Stimulated activated CD8-positive, alpha-beta memory T cell treated with anti-CD3 and anti-CD28 coated beads, Interleukin-7, amount 100 ng/mL, for 4 hours (primary cell): ENCODE measurements at regions not wholly inside any gene's neighbourhood (a gene's known extent, or its start where the extent isn't known, plus 50 kb on each side); places are given as distances from the start of the nearest gene placed in this dataset.
"Not testable (repeated sequence)": the region's sequence is repeated elsewhere in the genome, so short reads cannot be mapped to it uniquely, and the experiment has no call there.

Experiments used
- DNase-seq, 2 donors: peaks; one replicate each; pipeline ENCODE4 v3.0.0-alpha.2; 2020; ENCODE audit warnings: low read depth in 2 of 2

DNA sequence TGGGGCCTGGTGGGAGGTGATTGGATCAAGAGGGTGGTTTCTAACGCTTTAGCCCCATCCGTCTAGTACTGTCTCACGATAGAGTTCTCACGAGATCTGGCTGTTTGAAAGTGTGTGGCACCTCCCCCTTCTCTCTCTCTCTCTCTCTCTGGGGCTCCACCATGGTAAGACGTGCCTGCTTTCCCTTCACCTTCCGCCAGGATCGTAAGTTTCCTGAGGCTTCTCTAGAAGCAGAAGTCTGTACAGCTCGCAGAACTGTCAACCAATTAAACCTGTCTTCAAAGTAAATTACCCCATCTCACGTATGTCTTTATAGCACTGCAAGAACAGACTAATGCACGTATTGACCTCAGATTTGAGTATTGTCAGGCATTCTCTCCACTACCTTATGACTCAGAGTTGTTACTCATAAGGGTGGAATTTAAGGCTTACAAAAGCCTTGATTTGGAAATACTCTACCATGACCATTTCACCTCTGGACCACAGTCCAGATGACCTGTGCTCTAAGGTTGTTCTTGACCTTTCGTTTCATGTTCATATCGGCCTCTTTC lies 99.5 kb upstream of the AGAP1 start:
- DNase-seq, result no peak

DNA sequence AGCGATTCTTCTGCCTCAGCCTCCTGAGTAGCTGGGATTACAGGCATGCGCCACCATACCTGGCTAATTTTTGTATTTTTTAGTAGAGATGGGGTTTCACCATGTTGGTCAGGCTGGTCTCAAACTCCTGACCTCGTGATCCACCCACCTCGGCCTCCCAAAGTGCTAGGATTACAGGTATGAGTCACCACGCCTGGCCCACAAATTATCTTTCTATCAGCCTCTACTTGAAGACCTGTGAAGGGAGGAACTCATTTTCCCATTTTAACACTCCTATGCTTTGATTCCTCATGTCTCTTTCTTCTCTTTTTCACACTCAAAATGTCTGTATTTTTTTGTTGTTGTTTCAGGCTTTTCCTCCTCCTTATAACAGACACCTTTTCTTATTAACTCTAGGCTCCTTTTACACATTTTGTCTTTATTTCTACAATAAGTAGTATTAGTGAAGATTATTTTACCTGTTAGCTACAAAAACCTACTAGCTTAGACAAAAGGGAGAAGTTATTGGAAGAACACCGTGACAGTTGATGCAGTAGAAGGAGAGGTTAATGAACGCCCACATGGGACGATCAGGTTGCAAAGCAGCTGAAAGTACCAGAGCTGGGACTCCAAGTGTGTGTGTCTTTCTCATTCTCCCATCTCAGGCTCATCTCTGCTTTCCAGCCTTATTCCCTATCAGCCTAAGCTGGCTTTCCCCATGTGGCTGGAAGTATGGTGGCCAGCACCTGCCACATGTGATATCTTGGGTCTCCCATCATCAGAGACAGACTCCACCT lies 97.6 kb upstream of the AGAP1 start:
- DNase-seq, result no peak

DNA sequence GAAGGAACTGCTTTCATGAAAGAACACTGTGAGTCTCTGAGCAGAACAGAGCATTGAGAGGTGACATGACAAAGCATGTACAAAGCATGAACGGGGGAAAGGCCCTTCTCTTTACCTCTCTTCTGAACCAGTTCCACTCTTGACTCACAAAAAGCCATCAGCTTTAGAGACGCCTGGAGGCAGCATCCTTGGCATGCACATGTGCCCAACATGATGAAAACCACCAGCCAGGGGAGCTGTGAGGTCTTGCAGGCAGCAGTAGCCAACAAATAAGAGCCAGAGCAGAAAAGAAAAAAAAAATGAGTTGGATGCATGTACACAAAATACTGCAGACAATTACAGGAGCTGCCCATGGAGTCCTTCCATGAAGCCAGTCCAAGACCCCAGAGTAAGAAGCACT lies 95.5 kb upstream of the AGAP1 start:
- no peak for DNase-seq

DNA sequence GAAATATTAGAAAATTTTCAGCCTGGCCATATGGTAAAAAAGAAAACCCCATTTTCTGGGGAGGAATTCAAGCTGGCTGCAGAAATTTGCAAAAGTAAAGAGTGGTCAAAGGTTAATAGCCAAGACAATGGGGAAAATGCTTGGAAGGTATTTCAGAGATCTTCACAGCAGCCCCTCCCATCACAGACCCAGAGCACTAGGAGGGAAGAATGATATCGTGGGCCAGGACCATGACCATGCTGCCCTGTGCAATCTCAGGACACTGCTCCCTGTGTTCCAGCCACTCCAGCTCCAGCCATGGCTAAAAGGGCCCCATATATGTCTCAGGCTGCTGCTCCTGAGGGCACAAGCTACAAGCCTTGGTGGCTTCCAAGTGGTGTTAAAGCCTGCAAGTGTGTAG lies 93.9 kb upstream of the AGAP1 start:
- no peak for DNase-seq

DNA sequence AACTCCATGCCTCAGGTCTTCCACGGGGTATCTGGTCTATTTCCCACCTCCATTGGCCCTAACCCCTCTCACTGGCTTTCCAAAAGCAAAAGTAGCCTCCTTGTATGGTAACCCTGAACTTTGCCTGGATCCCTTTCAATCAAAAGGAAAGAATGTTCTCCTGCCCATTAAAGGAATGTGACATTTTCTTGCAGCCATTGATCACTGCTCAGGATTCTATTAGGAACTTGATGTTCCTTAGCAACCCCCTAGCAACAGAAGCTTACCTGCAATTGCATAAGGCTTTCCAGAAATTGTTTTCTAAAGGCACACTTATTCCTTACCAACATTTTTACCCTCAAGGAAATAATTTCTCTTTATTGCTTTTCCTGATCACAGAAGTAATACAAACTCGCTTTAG lies 91.4 kb upstream of the AGAP1 start:
- DNase-seq, result no peak

DNA sequence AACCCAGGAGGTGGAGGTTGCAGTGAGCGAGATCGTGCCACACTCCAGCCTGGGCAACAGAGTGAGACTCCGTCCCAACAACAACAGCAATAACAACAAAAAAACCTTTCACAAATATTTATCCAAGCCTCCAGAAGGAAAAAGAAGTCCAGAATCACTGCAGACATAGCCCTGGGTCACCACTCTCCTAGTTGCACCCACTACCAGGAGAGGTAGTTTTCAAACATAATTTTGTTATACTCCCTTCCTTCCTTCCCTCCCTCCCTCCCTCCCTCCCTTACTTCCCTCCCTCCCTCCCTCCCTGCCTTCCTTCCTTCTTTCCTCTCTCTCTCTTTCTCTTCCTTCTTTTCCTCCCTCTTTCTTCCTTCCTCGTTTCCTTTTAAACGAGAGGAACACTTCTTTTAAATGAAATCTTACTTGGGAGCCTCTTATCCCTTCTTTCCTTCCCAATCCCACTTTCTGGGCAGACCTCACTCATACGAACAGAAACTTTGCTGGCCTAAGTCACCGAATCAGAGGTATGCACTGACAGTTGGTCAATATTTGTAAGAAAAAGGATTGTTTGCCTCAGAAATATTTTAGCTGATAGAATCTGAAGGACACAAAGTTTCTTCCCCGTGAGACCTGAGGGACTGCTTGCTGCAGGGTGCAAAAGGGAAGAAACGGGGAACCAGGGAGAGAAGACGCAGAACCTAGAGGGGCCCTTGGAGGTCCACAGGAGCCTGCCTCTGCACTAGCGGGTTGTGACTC lies 88.1 kb upstream of the AGAP1 start:
- no peak for DNase-seq

DNA sequence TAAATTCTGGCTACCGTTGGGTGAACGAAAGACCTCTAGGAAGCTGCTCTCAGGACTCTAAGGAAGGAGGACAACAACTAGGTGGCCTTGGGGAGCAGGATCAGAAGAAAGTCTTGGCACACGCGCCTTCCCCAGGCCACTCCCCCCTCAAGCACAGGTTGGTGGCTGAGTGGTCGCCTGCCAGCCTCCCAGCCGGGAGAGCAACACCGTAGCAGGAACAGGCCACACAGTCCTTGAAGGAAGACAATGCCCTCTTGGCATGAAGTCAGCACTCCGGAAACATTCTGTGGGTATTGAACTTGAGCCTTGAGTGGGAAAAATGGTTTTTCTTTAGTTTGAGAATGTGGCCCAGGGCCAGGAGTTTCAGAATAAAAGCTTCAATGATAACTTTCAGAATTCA lies 87.4 kb upstream of the AGAP1 start:
- no peak for DNase-seq

DNA sequence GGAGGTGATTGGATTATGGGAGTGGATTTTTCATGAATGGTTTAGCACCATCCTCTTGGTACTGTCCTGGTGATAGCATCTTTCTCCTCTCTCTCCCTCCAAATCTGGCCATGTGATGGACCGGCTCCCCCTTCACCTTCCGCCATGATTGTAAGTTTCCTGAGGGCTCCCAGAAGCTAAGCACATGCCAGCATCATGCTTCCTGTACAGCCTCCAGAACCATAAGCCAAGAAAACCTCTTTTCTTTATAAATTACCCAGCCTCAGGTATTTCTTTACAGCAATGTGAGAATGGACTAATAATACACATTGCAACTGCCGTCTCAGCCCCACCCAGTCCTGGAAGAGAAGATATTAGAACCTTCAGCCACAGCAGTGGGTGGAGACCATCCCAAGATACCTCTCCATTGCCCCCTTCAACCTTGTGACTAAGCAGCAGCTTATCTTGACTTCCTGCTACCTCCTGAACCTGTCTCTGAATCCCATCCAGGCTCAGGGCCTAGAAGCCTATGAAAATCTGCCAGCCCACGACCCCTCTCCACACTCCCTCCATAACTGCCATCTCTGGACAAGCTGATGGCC lies 81.8 kb upstream of the AGAP1 start:
- DNase-seq, result no peak

DNA sequence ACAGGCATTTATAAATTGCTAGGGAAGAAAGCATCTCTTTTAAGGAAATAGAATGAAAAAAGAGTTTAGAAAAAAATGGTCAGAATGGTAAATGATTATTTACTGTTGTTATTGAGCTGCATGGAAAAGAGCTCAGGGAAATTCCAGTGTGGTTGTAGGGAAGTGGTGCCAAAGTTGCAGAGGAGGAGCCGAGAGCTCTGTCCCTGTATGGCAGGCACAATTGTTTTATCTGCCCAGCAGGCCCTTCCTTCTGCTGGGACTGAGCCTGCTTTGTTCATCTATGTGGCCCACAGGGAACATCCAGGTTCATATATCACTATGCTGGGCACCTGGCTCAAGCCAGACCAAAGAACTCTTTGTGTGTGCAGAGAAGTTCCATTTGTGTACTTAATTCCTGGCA lies 80.8 kb upstream of the AGAP1 start:
- DNase-seq, result no peak

DNA sequence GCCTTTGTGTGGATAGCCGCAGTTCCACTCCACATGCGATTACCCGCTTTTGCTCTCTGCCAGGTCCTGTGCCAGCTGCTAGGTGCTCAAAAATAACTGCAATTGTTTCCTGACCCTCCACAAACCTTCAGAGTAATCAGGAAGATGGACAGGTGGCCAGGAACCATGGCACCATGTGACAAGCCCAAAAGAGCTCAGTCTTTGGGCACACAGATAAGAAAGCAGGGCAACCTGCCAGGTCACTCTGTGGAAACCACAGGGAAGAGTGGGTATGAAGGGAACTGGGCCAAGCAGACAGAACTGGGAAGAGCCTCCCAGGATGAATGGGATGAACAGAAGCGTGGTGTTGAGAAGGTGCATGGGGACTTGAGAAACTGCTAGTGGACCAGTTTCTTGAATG lies 79.4 kb upstream of the AGAP1 start:
- no peak for DNase-seq

DNA sequence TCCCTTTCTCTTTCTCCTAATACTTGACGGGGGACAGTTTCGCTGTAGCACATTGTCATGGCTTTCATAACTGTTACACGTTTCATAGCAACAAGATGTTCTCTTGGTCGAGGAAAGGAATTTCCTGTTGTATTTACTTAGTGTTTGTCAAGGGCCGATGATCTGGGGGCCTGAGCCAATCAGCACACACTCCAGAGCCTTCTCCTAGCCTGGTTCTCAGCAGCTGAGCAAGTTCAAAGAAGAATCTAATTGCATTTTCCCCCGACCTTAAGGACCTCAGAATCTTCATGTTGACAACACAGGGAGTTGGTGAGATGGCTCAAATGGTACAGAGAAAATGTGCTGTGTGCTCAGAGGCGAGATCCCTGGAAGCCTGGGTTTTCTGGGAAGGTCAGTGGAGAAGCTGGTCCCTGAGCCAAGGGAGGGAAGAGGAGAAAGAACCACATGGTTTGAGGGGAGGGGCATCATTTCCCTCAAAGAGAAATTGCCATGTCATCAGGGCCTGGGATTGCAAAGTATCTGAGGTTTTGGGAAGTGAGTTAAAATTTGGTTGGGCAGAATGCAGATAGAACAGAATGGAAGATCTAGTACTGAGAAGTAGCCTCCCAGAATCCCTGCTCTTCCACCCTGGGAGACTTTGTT lies 76.9 kb upstream of the AGAP1 start:
- DNase-seq, result no peak

DNA sequence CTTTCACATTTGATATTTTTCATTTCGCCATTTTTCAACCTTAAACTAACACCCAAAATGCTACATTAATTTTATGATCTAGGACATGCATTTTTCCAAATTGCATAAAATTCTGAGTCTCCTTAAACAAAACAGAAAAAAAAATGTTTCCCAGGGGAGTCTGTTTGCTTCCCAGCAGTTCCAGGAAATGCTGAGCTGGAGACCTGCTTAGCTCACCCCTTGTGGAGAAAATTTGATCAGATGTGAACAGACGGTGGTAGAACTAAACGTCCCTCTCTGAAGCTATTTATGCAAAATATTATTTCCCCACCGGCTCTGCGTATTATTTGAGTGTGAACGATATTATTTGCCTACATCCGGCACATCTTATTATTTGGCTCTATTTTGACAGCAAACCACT lies 74.9 kb upstream of the AGAP1 start:
- no peak for DNase-seq

DNA sequence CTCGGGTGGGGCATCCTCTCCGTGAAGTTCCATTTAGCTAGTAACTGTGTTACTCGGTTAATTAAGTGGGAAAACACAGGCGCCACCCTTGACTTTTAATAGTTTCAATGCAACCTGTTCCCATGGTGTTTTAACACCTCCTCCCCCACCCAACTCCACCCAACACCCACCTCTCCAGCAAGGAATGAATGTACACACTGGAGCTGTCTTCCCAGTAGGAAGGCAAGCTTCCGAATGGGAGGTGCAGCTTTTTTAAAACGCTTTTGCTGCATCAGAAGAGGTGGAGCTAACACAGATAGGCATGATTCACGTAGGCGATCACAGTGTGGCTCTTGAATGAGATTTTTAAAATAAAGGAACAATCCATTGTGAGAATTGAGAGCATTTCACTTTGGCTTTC lies 73.8 kb upstream of the AGAP1 start:
- DNase-seq, result no peak

DNA sequence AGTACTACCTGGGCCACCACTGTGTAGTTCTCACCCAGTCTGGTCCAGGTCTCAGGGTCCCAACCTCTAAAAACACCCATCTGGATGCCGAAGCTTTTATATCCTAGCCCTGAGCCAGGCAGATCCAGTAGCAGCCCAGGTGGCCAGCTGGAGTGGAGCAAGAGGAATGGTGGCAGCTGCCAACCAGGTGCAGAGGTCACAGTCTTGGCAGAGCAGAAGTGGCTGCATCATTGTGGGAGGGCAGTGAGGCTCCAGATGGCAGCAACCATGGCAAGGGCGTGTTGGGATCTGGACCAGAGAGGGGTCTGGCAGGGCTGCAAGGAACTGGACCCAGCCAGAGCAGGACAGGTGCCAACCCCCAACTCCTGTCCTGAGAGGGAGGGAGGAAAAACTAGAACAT lies 72.2 kb upstream of the AGAP1 start:
- no peak for DNase-seq

DNA sequence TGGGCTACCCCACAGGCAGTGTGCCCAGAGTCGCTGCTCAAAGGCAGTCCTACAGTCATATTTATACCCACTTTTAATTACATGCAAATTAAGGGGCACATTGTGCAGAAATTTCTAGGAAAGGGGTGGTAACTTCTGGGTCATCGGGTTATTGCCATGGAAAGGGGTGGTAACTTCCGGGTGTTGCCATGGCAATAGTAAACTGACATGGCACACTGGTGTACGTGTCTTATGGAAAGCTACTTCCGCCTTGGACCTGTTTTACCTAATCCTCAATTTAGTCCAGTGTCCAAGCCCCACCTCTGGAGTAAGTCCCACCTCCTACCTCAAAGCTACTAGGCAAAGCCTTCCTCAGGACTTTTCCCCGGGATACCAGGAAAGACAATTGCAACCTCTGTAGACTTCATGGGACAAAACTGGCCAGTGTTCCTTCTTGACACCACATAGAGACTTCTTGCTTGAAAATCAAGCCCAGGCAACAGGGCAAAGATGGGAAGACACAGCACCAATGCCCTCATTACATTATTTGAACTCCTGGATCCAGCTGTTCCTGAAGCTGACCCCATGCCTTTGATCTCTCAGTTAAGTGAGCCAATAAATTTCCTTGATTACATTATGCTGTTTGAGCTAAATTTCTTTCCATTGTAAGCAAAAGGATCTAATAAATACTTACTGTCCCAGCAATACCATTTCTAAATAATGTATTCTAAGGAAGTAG lies 63.3 kb upstream of the AGAP1 start:
- DNase-seq, result no peak

DNA sequence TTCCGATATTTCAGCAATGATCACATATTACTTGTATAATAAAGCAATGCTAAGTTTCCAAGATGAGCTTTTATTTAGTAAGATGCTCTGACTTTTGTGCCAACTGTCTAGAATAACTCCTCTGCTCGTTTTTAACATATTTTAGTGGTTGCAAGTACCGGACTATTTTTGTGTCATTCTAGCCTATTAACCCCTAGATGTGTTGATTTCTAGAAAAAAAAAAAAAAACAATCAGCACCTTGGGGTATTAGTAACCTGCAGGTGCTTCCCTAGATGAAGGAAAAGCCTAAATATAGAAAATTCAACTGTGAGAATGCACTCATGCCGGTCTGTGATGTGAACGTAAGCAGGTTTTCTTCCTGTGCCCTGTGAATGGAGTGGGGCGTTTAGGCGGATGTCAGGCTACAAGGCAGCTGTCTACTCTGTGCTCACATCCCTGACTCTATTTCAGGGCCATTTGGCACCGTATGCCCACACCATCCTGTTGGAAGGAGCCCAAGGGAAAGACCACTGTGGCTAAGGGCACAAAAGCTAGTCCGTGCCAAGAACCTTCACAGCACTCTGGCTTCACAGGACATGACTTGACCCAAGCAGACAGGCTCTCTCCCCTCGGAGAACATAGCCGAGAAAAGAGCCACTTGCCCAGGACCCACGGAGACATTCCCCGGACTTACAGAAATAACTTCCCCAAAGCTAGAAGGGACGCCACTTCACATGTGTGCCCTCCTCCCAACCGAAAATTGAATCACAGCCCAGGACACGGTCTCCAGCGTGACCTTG lies 60.9 kb upstream of the AGAP1 start:
- no peak for DNase-seq

DNA sequence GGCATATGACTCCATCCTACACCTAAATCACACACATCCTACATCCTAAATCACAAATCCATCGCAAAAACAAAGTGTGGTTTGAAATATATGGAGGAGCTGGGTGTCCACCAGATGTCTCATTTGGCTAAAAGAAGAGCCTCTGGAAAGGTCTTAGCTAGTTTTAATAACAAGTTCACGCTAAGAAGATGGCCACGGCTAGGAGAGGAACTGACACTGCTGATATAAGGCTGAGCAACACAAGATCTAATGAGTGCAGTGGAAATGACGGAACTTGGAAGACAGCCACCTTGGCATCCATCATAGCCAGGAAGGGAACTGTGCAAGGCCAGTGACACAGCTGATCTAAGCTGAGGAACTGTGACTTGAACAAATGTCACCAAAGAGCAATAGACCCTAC lies 60.0 kb upstream of the AGAP1 start:
- DNase-seq, result no peak

DNA sequence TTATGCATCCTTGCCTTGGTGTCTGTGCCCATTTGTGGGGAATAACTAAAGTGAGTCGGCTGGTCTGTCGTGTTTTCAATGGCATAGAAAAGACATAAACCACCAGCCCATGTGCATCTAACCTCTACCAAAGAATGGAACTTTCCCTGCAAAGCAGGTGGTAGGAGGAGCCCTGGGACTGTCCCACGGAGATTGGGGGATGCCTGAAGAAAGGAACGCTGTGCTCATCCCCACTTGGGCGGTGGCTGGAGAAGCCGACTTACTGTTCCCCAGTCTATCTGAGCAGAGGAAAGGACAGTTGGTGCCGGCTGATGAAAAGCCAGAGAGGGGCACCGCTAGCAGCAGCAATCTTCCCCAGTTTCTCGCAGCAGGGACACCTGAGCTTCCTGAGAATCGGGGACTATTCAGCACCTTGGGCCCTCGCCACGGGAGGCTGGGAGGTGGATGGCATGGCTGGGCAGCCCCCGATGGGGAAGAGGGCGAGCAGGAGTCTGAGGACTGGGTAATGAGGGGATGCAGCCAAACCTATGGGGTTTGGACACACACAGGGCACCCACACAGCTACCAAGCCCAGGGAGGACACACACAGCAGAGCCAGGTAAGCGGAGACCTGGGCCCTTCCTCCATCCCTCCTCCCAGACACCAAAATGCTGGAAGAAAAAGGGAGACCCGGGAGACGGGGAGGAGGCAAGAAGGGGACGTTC lies 53.7 kb upstream of the AGAP1 start:
- DNase-seq, result no peak

DNA sequence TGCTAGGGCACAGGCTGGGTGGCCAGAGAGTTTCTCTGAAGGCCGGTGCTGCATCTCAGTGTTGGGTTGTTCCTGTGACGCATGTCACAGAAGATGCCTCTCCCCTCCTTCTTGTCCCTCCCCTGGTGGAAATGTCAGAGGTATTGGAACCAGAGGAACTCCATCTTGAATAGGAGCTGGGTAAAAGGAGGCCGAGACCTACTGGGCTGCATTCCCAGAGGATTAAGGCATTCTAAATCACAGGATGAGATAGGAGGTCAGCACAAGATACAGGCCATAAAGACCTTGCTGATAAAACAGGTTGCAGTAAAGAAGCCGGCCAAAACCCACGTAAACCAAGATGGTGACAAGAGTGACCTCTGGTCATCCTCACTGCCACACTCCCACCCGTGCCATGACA lies 50.3 kb upstream of the AGAP1 start:
- not testable (repeated sequence) for DNase-seq
